ENCODE measurements at regions not wholly inside any gene's neighbourhood (a gene's known extent, or its start where the extent isn't known, plus 50 kb on each side); places are given as distances from the start of the nearest gene placed in this dataset.

DNA sequence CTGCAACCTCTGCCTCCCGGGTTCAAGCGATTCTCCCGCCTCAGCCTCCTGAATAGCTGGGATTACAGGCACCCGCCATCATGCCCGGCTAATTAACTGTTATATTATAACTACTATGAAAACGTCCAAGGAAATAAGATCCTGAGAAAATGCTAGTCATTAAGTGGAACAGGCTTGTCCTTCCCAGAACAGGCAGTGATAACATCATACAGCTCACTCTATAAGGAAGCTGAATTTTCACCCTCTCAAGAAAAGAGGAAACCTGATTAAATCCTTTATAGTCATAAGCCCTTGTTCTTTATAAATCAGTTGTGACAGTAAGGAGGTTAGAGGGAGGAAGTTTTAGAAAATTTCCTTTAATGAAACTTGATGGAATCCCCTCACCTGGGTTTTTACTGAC lies 163.9 kb upstream of the CLINT1 start:
- no peak for TF ChIP-seq POLR2A (IDR thresholded peaks at IDR 0.05)
- TF ChIP-seq, protein P1, sequence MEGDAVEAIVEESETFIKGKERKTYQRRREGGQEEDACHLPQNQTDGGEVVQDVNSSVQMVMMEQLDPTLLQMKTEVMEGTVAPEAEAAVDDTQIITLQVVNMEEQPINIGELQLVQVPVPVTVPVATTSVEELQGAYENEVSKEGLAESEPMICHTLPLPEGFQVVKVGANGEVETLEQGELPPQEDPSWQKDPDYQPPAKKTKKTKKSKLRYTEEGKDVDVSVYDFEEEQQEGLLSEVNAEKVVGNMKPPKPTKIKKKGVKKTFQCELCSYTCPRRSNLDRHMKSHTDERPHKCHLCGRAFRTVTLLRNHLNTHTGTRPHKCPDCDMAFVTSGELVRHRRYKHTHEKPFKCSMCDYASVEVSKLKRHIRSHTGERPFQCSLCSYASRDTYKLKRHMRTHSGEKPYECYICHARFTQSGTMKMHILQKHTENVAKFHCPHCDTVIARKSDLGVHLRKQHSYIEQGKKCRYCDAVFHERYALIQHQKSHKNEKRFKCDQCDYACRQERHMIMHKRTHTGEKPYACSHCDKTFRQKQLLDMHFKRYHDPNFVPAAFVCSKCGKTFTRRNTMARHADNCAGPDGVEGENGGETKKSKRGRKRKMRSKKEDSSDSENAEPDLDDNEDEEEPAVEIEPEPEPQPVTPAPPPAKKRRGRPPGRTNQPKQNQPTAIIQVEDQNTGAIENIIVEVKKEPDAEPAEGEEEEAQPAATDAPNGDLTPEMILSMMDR (IDR thresholded peaks at IDR 0.05): no peak
